ENCODE measurements at regions not wholly inside any gene's neighbourhood (a gene's known extent, or its start where the extent isn't known, plus 50 kb on each side); places are given as distances from the start of the nearest gene placed in this dataset.

DNA sequence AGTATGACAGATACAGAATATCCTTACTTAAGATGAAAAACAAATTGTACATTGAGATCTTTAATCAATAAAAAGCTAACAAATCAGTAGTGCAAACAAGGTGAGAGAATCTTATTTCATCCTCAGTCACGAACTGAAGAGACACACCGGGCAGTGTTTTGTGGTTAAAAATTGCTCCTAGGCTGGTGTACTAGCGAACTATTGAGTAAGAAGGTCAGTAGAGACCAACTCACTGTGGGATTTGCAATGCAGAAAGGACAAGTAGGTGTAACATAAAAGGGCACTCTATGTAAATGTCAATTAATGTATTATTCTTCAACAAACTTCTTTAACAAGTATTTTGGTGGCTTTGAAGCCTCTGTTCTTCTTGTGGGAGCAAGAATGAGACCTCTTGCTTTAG lies 260.2 kb upstream of the PPARGC1A start (continued):
- TF ChIP-seq CTCF (IDR thresholded peaks at IDR 0.05; ENCODE audit: low read depth, low read length, missing input control): no peak
- TF ChIP-seq FOXA2 (IDR thresholded peaks at IDR 0.05): no peak
- TF ChIP-seq RAD21 (IDR thresholded peaks at IDR 0.05): peak; percentile 36 to 60
- TF ChIP-seq GABPA (IDR thresholded peaks at IDR 0.05 in 1 of 2, conservative IDR thresholded peaks at IDR 0.05 in 1 of 2): no peak
- peak; percentile 25 for TF ChIP-seq SP1 (IDR thresholded peaks at IDR 0.05)

- Histone ChIP-seq H3K9ac (ENCODE audit: low read depth in 1 of 2, low read length in 2 of 2) (no peak overlapping the region), H3K36me3 (ENCODE audit: control insufficient read depth in 4 of 4, insufficient read depth in 3 of 4, low read depth in 1 of 4, low read length in 3 of 4) (no peaks in the 10 kb centered on the region), H3K9me3 (ENCODE audit: control insufficient read depth in 4 of 4, low read length in 3 of 4) (no peaks in the 10 kb centered on the region), H3K4me3 (ENCODE audit: low read depth in 1 of 3, low read length in 3 of 3) (no peak overlapping the region), H3K27me3 (ENCODE audit: control insufficient read depth in 4 of 4, insufficient read depth in 4 of 4, low read length in 3 of 4) (no peaks in the 10 kb centered on the region), H3K4me1 (ENCODE audit: control insufficient read depth in 4 of 4, insufficient read depth in 4 of 4, low read length in 3 of 4) (peaks cover 0 to 4% (median 0%) of the 10 kb centered on the region in 4 donors), H3K27ac (ENCODE audit: low read depth in 1 of 2, low read length in 2 of 2) (no peak overlapping the region)
- DNase-seq (ENCODE audit: low spot score): no peak
- WGBS: 95% methylated on average over 2 of the region's 2 CpGs
- TF ChIP-seq REST (IDR thresholded peaks at IDR 0.05) (no peak), EGR1 (IDR thresholded peaks at IDR 0.05; ENCODE audit: low read depth in 2 of 2) (no peak), CTCF (IDR thresholded peaks at IDR 0.05; ENCODE audit: low read depth, low read length, missing input control) (no peak), SP1 (IDR thresholded peaks at IDR 0.05) (no peak), MAX (IDR thresholded peaks at IDR 0.05) (no peak), GABPA (IDR thresholded peaks at IDR 0.05 in 1 of 2, conservative IDR thresholded peaks at IDR 0.05 in 1 of 2) (no peak), NR2F2 (IDR thresholded peaks at IDR 0.05) (no peak), ZBTB33 (IDR thresholded peaks at IDR 0.05) (no peak), FOXA1 (IDR thresholded peaks at IDR 0.05) (no peak), YY1 (IDR thresholded peaks at IDR 0.05) (no peak)
These were observed 256.3 kb upstream of the PPARGC1A start for GRCh38 chr4:24146127-24146526.
